ENCODE measurements at regions not wholly inside any gene's neighbourhood (a gene's known extent, or its start where the extent isn't known, plus 50 kb on each side); places are given as distances from the start of the nearest gene placed in this dataset.
A peak's percentile ranks its signal among the peaks of the same experiment; 100 is the strongest.

DNA sequence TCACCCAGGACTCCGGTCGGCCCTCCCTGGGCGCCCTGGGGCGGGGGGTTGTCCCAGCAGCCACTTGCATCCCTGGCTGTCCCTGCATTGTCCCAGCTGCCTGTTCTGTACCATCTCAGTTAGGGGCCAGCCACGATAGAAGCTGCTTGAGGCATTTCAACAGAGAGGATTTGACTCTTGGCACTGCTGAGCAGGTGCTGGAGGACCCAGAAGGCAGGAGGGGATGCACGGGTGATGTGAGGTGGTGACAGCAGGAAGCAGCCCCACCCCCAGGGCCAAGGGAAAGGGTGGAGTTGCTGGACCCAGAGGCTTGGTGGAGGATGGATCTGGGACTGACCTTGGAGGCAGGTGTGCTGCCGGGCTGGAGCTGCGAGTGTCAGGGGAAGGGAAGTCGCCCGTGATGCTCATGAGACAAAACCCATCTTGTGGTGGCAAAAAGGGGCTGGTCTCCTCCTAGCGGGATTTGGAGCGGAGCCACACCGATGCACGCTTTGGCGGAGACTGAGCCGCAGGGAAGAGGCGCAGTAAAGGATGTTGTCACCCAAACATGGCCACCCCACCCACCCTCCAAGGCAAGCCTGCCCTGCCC, 188.0 kb upstream of the GSE1 start:
- H3K36me3 ChIP-seq (ENCODE audit: control insufficient read depth, insufficient read depth, low read length) = no peaks in the 10 kb centered on the region
- no peak overlapping the region for H3K4me3 ChIP-seq (replicated peaks; ENCODE audit: low read depth, low read length)
- no peak for DNase-seq (ENCODE audit: extremely low read depth, insufficient read length)
- H3K27me3 ChIP-seq (replicated peaks; ENCODE audit: control insufficient read depth, insufficient read depth, low read length) = no peaks in the 10 kb centered on the region
- TF ChIP-seq, protein P1, sequence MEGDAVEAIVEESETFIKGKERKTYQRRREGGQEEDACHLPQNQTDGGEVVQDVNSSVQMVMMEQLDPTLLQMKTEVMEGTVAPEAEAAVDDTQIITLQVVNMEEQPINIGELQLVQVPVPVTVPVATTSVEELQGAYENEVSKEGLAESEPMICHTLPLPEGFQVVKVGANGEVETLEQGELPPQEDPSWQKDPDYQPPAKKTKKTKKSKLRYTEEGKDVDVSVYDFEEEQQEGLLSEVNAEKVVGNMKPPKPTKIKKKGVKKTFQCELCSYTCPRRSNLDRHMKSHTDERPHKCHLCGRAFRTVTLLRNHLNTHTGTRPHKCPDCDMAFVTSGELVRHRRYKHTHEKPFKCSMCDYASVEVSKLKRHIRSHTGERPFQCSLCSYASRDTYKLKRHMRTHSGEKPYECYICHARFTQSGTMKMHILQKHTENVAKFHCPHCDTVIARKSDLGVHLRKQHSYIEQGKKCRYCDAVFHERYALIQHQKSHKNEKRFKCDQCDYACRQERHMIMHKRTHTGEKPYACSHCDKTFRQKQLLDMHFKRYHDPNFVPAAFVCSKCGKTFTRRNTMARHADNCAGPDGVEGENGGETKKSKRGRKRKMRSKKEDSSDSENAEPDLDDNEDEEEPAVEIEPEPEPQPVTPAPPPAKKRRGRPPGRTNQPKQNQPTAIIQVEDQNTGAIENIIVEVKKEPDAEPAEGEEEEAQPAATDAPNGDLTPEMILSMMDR (IDR thresholded peaks at IDR 0.05; ENCODE audit: insufficient read depth, low read length, poor library complexity, severe bottlenecking) = no peak

DNA sequence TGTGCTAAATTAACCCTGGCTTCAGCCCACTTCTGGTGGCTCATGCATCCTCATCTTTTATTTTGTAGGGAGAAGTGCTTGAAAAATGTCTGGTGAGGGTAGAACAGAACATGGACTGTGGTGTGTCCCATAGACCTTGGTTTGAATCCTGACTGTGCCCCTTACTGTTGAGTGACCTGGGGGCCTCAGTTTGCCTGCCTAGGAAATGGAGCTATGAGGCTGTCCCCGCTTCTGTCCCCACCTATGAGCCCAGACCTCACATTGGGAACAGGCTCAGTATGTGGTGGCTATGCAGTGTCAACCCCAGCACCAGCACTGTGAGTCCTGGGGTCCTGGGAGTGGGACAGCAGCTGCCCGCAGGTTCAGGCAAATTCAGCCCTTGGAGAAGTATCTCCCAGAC, 186.3 kb upstream of the GSE1 start:
- H3K4me3 ChIP-seq (replicated peaks; ENCODE audit: low read depth, low read length) = no peak overlapping the region
- no peaks in the 10 kb centered on the region for H3K36me3 ChIP-seq (ENCODE audit: control insufficient read depth, insufficient read depth, low read length)
- H3K27me3 ChIP-seq (replicated peaks; ENCODE audit: control insufficient read depth, insufficient read depth, low read length) = no peaks in the 10 kb centered on the region; the same call in 1 of the 2 replicates
- DNase-seq (ENCODE audit: extremely low read depth, insufficient read length) = no peak
- TF ChIP-seq, protein P1 (IDR thresholded peaks at IDR 0.05; ENCODE audit: insufficient read depth, low read length, poor library complexity, severe bottlenecking) = no peak

DNA sequence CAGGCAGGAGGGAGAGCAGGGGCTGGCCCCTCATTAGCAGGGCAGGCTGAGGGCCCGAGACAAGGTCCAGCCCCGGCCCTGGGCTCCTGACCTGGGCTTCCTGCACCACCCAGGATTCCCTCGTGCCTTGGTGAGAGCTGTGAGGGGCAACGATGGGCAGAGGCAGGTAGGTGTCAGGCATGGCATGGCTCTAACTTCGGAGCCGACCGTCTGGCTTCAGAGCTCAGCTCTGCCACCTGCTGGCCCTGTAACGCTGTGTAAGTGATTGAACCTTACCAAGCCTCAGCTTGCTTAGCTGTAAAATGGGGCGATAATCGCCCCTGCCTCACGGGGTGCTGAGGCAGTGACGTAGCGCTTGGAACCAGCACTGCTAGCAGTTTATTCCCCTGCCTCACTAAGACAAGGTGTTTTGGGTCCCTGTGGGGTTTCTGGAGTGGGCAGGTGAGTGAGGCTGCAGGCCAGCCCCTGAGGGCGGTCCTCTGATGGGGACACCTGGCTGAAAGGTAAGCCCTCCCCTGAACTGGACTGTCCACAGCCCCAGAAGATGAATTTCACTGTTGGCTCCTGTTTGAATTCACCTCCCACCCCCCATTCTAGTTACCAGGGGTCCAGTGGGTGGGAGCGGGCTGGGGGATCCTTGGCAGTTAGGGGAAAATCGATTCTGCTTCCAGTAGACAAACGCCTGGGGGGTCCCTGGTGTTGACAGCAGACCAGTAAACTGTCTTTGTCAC, 184.8 kb upstream of the GSE1 start:
- H3K27me3 ChIP-seq (replicated peaks; ENCODE audit: control insufficient read depth, insufficient read depth, low read length) = no peaks in the 10 kb centered on the region; the same call in 1 of the 2 replicates
- TF ChIP-seq, protein P1 (IDR thresholded peaks at IDR 0.05; ENCODE audit: insufficient read depth, low read length, poor library complexity, severe bottlenecking) = peak; percentile 67
- DNase-seq (ENCODE audit: extremely low read depth, insufficient read length) = peak; percentile 37
- no peaks in the 10 kb centered on the region for H3K36me3 ChIP-seq (ENCODE audit: control insufficient read depth, insufficient read depth, low read length)
- no peak overlapping the region for H3K4me3 ChIP-seq (replicated peaks; ENCODE audit: low read depth, low read length)

GRCh38 chr16:85428899-85429775, 184.0 kb upstream of the GSE1 start:
- H3K4me3 ChIP-seq (replicated peaks; ENCODE audit: low read depth, low read length) = no peak overlapping the region
- TF ChIP-seq, protein P1 (IDR thresholded peaks at IDR 0.05; ENCODE audit: insufficient read depth, low read length, poor library complexity, severe bottlenecking) = no peak
- no peak for DNase-seq (ENCODE audit: extremely low read depth, insufficient read length)
- H3K36me3 ChIP-seq (ENCODE audit: control insufficient read depth, insufficient read depth, low read length) = no peaks in the 10 kb centered on the region
- no peaks in the 10 kb centered on the region; the same call in 1 of the 2 replicates for H3K27me3 ChIP-seq (replicated peaks; ENCODE audit: control insufficient read depth, insufficient read depth, low read length)

DNA sequence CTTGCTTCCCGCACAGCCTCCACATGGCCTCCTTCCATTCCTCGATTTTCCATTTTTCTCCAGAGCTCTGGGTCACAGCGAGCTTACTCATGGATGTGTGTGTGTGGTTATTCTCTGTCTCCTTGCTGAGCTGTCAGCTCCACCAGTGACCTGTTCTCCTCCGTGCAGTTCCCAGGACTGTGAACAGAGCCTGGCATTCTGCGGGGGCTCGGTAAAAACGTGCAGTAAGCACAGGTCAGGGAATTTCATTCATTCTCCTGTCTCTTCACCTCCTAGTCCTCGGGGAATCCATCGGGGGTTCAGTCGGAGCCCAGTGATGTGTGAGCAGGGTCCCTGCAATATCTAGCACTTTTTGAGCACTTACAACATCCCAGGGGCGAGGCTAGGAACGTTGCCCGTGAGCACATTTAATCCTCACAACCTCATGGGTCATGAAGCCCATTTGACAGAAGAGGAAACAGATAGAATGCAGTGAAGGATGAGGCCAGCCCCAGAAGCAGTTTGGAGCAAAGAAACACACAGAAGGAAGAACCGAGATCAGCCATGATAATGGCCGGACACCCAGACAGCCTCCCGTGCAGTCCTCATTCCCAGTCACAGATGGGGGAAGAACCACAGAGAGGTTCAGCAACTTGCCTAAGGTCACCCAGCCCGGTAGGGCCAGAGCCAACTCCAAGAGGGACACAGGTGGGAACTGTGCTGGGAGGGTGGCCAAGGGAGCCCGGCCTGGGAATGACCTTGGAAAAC, 183.2 kb upstream of the GSE1 start:
- Histone ChIP-seq H3K4me3 (replicated peaks; ENCODE audit: low read depth, low read length) (no peak overlapping the region), H3K27me3 (replicated peaks; ENCODE audit: control insufficient read depth, insufficient read depth, low read length) (no peaks in the 10 kb centered on the region; the same call in 1 of the 2 replicates), H3K36me3 (ENCODE audit: control insufficient read depth, insufficient read depth, low read length) (no peaks in the 10 kb centered on the region)
- TF ChIP-seq, protein P1 (IDR thresholded peaks at IDR 0.05; ENCODE audit: insufficient read depth, low read length, poor library complexity, severe bottlenecking) = no peak
- DNase-seq (ENCODE audit: extremely low read depth, insufficient read length) = no peak
